ENCODE measurements at regions not wholly inside any gene's neighbourhood (a gene's known extent, or its start where the extent isn't known, plus 50 kb on each side); places are given as distances from the start of the nearest gene placed in this dataset.

- no peak for DNase-seq (ENCODE audit: low read depth, low spot score)
- H3K27me3 ChIP-seq (ENCODE audit: control insufficient read depth, extremely low read depth, insufficient read depth, low read length), result peaks cover 10% of the 10 kb centered on the region
- peak overlapping the region; percentile 33 for H3K9ac ChIP-seq (ENCODE audit: control insufficient read depth, extremely low read depth, insufficient read depth, low read length)
- no peaks in the 10 kb centered on the region for H3K79me2 ChIP-seq (ENCODE audit: control insufficient read depth, insufficient read depth, low read length)
- peak overlapping the region; percentile 81 for H2AFZ ChIP-seq (ENCODE audit: control insufficient read depth, low read length)
- no peak for TF ChIP-seq EZH2 (IDR thresholded peaks at IDR 0.05; ENCODE audit: low read length)
- peak in 2 of 3 experiments; percentile 16 to 38 for TF ChIP-seq CTCF (optimal IDR thresholded peaks at IDR 0.05 in 1 of 3, IDR thresholded peaks at IDR 0.05 in 1 of 3, conservative IDR thresholded peaks at IDR 0.05 in 1 of 3; ENCODE audit: extremely low read depth in 1 of 3, insufficient read depth in 2 of 3, low read length in 3 of 3)
- no peaks in the 10 kb centered on the region for H3K36me3 ChIP-seq (ENCODE audit: control insufficient read depth in 2 of 2, extremely low read depth in 1 of 2, insufficient read depth in 2 of 2, low read length in 2 of 2)
- dilution Hi-C loops (cut with MboI; ENCODE audit: extremely low pct_ligation_motif_present, low sequenced_read_pairs), result no loop called here
- no peak overlapping the region for H3K27ac ChIP-seq (ENCODE audit: control insufficient read depth, insufficient read depth, low read length)
- peak overlapping the region; percentile 83 for H3K4me2 ChIP-seq (ENCODE audit: control insufficient read depth, extremely low read depth, insufficient read depth, low read depth, low read length)
- no peaks in the 10 kb centered on the region for H3K9me1 ChIP-seq (ENCODE audit: control insufficient read depth, extremely low read depth, insufficient read depth, low read length)
- no peaks in the 10 kb centered on the region for H4K20me1 ChIP-seq (ENCODE audit: control insufficient read depth, extremely low read depth, insufficient read depth, low read length)
- no peaks in the 10 kb centered on the region for H3K4me1 ChIP-seq (ENCODE audit: control insufficient read depth, extremely low read depth, insufficient read depth, low read length)
- H3K4me3 ChIP-seq (ENCODE audit: control insufficient read depth in 2 of 3, extremely low read depth in 1 of 3, insufficient read depth in 2 of 3, low read depth in 1 of 3, low read length in 3 of 3), result peak overlapping the region; percentile 52 to 78 (median 78)
- FAIRE-seq, result no peak
- H3K9me3 ChIP-seq (ENCODE audit: control insufficient read depth, low read depth, low read length), result peaks cover 4% of the 10 kb centered on the region
These were observed 107.4 kb upstream of the STOX2 start for GRCh38 chr4:183797445-183798300.

- Histone ChIP-seq H3K4me1 (ENCODE audit: control insufficient read depth, extremely low read depth, insufficient read depth, low read length) (no peaks in the 10 kb centered on the region), H3K27me3 (ENCODE audit: control insufficient read depth, extremely low read depth, insufficient read depth, low read length) (peaks cover 10% of the 10 kb centered on the region), H3K9me1 (ENCODE audit: control insufficient read depth, extremely low read depth, insufficient read depth, low read length) (no peaks in the 10 kb centered on the region), H3K36me3 (ENCODE audit: control insufficient read depth in 2 of 2, extremely low read depth in 1 of 2, insufficient read depth in 2 of 2, low read length in 2 of 2) (no peaks in the 10 kb centered on the region), H3K4me3 (ENCODE audit: control insufficient read depth in 2 of 3, extremely low read depth in 1 of 3, insufficient read depth in 2 of 3, low read depth in 1 of 3, low read length in 3 of 3) (peak overlapping the region; percentile 52 to 78 (median 78)), H3K9ac (ENCODE audit: control insufficient read depth, extremely low read depth, insufficient read depth, low read length) (peak overlapping the region; percentile 15), H3K9me3 (ENCODE audit: control insufficient read depth, low read depth, low read length) (peaks cover 4% of the 10 kb centered on the region), H2AFZ (ENCODE audit: control insufficient read depth, low read length) (peak overlapping the region; percentile 49), H3K4me2 (ENCODE audit: control insufficient read depth, extremely low read depth, insufficient read depth, low read depth, low read length) (peak overlapping the region; percentile 83), H3K79me2 (ENCODE audit: control insufficient read depth, insufficient read depth, low read length) (no peaks in the 10 kb centered on the region), H4K20me1 (ENCODE audit: control insufficient read depth, extremely low read depth, insufficient read depth, low read length) (no peaks in the 10 kb centered on the region), H3K27ac (ENCODE audit: control insufficient read depth, insufficient read depth, low read length) (no peak overlapping the region)
- DNase-seq (ENCODE audit: low read depth, low spot score) (no peak), FAIRE-seq (no peak)
- dilution Hi-C loops (cut with MboI; ENCODE audit: extremely low pct_ligation_motif_present, low sequenced_read_pairs), result no loop called here
- TF ChIP-seq CTCF (optimal IDR thresholded peaks at IDR 0.05 in 1 of 3, IDR thresholded peaks at IDR 0.05 in 1 of 3, conservative IDR thresholded peaks at IDR 0.05 in 1 of 3; ENCODE audit: extremely low read depth in 1 of 3, insufficient read depth in 2 of 3, low read length in 3 of 3) (no peak), EZH2 (IDR thresholded peaks at IDR 0.05; ENCODE audit: low read length) (peak; percentile 50)
These were observed 106.5 kb upstream of the STOX2 start for GRCh38 chr4:183798301-183799253.

All from keratinocyte (primary cell).